GM13976 (cell line): ENCODE measurements at regions not wholly inside any gene's neighbourhood (a gene's known extent, or its start where the extent isn't known, plus 50 kb on each side); places are given as distances from the start of the nearest gene placed in this dataset.

Experiments
- DNase-seq: peaks from one replicate; pipeline ENCODE4 v3.0.0; 2012; ENCODE audit warnings: low spot score
- in situ Hi-C: fragments of 300-500 bp; cut with MboI; formaldehyde crosslinking; loops from one replicate; pipeline ENCODE4 v1.12.0; 2022; ENCODE audit warnings: low sequenced_read_pairs, mixed read lengths, inconsistent platforms; ENCODE audit not compliant: unreplicated experiment
- TF ChIP-seq, protein P1 (sequence below): IDR thresholded peaks from 2 replicates; pipeline ENCODE4 v1.5.1; 2012; ENCODE audit warnings: borderline replicate concordance, mild to moderate bottlenecking; ENCODE audit not compliant: insufficient read depth; ENCODE audit errors: extremely low read depth, missing control alignments, control extremely low read depth

GRCh38 chr4:1540601-1541375, 134.5 kb upstream of the NKX1-1 start:
- DNase-seq = no peak

GRCh38 chr4:1539859-1540600, 133.8 kb upstream of the NKX1-1 start:
- in situ Hi-C loops = no loop called here
- no peak for DNase-seq
- TF ChIP-seq, protein P1, sequence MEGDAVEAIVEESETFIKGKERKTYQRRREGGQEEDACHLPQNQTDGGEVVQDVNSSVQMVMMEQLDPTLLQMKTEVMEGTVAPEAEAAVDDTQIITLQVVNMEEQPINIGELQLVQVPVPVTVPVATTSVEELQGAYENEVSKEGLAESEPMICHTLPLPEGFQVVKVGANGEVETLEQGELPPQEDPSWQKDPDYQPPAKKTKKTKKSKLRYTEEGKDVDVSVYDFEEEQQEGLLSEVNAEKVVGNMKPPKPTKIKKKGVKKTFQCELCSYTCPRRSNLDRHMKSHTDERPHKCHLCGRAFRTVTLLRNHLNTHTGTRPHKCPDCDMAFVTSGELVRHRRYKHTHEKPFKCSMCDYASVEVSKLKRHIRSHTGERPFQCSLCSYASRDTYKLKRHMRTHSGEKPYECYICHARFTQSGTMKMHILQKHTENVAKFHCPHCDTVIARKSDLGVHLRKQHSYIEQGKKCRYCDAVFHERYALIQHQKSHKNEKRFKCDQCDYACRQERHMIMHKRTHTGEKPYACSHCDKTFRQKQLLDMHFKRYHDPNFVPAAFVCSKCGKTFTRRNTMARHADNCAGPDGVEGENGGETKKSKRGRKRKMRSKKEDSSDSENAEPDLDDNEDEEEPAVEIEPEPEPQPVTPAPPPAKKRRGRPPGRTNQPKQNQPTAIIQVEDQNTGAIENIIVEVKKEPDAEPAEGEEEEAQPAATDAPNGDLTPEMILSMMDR = no peak

More at GRCh38 chr4:1540601-1541375, 134.5 kb upstream of the NKX1-1 start:
- TF ChIP-seq, protein P1 = no peak
- in situ Hi-C loops = no loop called here

DNA sequence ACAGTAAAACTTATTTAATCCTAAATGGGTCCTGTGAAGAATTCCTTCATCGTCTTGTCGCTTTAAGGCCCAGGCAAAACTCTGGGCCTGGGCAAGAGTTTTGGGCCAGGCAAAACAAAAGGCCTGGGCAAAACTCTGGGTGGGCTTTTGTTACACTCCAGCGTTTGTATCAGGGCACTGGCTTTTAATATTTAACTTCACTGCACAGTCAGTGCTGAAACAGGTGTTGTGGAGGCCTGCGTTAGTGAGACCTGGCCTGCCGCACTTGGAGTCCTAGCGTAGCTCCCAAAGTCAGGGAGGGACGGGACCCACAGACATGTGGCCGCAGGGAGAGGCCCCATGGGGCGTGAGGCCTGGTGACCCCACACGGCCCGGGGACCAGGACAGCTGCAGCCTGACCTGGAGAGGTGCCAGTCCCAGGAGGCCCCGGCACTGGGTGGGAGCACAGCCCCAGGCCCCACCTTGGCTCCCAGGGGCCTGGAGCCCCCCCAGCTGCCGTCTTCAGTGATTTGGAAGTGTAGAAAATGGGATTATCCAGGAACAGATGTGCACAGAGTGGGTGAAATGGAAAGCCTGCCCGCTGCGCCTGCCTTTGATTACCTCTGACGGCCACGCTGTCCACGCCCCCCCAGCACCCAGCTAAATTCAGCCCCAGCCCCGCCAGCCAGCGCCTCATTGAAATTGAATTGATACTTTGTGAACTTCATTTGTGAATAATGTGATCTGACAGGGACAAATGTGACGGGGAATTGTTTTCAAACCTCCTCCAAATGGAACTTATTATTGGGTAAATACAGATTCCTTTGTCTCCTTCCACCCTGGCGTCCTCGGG, 132.9 kb upstream of the NKX1-1 start:
- TF ChIP-seq, protein P1 = no peak
- no peak for DNase-seq
- in situ Hi-C loops = no loop called here

DNA sequence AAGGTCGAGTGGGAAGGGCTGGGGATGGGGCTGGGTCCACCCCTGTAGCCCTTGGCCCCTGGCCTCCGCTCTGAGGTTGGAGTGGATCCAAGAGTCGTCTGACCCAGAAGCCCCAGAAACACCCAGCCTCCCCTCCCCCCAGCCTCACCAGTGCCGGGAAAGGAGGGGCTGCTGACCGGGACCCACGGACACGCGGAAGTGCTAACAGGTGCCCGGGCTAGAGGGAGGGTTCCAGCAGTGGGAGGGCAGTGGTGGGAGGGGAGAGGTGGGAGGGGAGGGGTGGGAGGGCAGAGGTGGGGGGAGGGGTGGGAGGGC, 131.8 kb upstream of the NKX1-1 start:
- no peak for DNase-seq
- TF ChIP-seq, protein P1 = no peak
- in situ Hi-C loops = no loop called here

DNA sequence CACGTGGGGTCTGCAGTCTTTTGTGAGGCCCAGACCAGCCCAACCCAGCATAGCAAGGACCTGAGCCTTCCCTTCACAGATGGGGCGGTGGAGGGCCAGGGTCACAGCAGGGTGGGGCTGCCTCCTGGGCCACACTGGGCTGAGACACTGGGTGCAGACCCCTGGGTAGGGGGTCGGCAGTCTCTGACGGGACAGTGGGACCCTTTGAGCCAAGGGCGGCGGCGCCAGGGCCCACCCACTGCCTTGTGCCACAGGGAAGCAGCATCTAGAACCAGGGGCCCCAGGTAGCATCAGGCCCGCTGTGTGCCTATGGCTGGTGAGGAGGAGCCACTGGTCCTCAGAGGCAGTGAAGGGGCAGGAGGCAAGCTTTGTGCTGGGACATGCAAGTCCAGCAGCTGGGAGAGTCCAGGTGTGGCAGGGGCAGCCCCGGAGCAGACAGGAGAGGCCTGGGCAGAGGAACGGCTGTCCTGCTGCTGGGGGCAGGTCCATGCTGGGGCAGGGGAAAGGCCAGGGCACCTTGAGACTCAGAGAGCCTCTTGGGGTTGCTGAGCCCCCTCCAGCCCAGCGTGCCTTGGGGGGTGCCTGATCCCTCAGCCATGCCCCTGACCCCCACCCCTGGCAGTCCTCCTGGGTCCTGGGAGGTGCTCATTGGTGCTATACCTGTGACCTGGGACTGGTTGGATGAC, 131.3 kb upstream of the NKX1-1 start:
- TF ChIP-seq, protein P1 = no peak
- DNase-seq = no peak
- in situ Hi-C loops = no loop called here
